HG02870 (cell line): ENCODE measurements at regions not wholly inside any gene's neighbourhood (a gene's known extent, or its start where the extent isn't known, plus 50 kb on each side); places are given as distances from the start of the nearest gene placed in this dataset.
"Not testable (repeated sequence)": the region's sequence is repeated elsewhere in the genome, so short reads cannot be mapped to it uniquely, and the experiment has no call there.

Experiments used
- ATAC-seq: cut with Tn5 transposase; IDR thresholded peaks from one replicate; pipeline ENCODE4 v1.9.1; 2021; ENCODE audit warnings: mild to moderate bottlenecking, moderate library complexity; ENCODE audit not compliant: unreplicated experiment

DNA sequence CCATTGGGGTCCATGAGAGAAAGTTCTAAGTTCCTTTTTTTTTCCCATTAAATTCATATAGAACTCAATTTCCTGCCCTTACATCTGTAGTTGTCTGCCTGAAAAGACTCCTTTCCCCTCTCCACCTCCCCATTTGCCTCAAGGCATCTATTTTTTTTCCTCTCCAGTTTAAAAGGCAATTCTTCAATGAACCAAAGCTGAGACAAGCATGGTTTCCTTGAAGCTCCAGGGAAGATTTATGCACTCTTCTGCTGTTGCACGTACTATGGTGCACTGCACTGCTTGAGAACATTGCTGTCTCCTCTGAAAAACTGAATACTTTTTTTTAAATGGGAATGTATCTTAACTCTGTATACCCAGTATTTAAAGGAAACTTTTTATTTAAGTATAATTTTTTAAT lies 465.2 kb downstream of the CD83 start:
- no peak for ATAC-seq

- no peak for ATAC-seq
These were observed 466.3 kb downstream of the CD83 start for GRCh38 chr6:14583826-14584225.

- no peak for ATAC-seq
These were observed 466.9 kb downstream of the CD83 start for GRCh38 chr6:14584450-14584849.

DNA sequence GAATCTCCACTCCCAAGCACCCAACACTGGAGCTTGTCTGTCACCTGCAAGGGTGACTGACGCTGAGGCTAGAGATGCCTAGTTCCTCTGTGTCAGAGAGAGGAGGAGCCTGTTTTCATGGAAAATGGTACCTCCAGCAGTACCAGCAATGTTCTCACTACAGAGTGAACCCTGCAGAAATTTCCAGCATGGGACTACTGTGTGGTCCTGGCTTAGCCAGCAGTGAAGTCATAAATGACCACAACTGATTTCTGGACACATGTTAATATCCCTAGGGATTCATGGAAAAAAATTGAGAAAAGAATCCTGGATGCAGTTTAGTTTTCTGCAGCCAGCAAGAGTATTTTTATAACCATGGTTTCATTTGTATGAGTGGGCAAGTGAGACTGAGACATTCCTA lies 468.1 kb downstream of the CD83 start:
- no peak for ATAC-seq

GRCh38 chr6:14589175-14589574 lies 471.6 kb downstream of the CD83 start:
- ATAC-seq: no peak

DNA sequence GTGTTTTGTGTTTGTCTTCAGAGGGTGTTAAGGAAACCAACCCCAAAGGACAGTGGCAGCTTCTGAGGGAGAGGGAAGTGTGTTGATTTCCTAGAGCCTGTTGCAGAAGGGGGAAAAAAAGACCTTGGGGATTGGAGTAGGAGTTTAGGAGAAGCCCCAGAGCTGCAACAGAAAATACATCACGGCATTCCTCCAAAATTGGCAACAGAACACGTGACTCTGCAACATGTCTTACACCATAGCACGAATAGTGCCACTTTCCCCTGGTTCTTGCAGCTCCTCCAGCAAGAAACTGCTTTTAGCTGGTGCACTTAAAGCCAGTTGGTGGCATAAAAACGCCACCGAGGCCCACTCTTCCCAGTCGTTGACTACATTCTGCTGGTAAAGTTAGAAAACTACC lies 473.0 kb downstream of the CD83 start:
- no peak for ATAC-seq

GRCh38 chr6:14591998-14592397 lies 474.4 kb downstream of the CD83 start:
- no peak for ATAC-seq

- no peak for ATAC-seq
These were observed 475.7 kb downstream of the CD83 start for GRCh38 chr6:14593286-14593685.

- no peak for ATAC-seq
These were observed 478.2 kb downstream of the CD83 start for GRCh38 chr6:14595751-14596150.

- ATAC-seq: no peak
These were observed 478.8 kb downstream of the CD83 start for GRCh38 chr6:14596410-14596809.

DNA sequence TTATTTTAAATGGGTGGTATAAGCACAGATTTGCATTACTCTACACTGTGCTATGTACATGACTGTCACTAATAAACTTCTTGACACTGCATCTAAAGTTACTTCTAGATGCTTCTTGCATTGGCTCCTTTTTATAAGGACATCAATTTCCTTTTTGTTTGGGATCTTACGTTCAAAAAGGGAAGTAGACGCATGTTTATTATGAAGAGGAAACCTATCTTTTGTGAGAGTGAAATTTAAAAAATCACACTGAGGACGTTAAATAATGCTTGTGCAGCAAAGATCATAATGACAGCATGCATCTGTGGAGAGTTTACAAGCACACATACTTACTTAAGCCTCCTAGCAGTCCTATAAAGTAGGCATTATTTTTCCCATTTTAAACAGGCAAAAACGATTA lies 479.5 kb downstream of the CD83 start:
- ATAC-seq: no peak

DNA sequence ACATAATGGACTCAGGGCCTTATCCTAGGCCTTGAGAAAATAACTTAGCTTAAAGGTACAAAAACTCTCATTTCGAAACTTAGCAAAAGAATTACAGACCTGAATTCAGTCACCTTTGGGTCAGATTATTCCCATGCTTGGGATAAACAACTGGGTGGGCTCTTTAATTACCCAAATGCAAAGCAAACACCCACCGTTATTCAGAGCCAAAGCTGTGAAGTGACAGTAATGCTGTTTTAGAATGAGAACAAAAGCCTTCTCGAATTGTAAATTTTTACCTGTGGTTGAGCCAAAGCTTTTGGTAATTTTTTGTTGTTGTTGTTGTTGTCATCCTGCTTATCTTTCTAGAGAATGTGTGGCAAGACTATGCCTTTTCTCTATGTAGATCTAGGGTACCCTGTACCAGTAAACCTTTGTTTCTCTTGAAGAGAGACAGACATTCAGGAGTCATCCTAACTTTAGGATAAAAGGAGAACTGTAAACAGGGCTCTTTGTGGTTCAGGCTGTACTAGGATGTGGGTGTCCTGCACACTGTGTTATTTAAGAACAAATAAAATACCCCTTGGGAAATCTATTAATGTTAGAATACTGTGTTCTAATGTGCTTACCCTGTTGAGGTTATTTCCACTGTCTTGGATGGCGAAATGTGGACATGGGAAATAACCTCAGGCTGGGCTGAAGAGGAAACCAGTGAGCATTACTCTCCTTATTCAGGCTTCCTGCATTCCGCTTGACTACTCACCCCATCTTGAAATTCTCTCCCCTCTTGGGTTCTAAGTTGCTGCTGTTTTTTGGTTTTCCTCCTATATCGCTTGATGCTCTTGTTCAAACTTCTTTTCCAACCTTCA lies 480.7 kb downstream of the CD83 start:
- ATAC-seq: no peak

DNA sequence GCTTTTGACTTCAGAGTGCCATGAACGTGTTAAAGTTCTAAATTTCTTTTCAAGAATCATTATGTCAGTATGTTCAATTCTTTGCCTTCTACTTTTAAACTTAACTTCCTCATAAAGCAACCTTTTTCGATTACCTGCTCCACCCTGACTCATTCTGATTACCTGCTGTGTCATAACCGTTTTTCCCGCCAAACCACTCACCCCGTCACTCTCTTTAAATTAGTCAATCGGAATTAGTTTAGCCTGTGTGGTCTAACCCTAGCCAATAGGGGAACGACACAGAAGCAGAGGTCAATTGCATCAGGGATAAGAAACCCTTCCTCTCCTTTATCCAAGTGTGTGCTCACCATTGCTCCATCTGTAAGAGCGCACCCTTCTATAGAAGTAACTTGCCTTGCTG lies 482.7 kb downstream of the CD83 start:
- not testable (repeated sequence) for ATAC-seq

DNA sequence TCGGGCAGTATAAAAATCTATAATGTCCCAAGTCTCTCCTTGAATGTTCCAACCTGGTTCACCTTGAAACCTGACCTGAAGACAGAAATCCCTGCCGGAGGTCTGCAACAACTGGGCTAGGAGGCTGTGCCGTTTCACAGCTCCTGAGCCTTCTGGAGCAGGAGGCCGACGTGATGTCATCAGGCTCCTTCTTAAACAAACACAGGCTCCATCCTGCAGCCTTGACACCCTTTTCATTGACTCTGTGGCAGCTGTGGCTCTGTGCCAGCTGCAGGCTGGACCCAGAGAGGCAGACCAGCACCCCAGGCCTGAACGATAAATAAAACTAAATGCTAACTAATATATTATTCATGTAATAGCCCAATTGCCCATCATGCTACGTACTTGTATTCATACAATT lies 483.9 kb downstream of the CD83 start:
- no peak for ATAC-seq

- ATAC-seq: no peak
These were observed 488.8 kb downstream of the CD83 start for GRCh38 chr6:14606353-14606752.

DNA sequence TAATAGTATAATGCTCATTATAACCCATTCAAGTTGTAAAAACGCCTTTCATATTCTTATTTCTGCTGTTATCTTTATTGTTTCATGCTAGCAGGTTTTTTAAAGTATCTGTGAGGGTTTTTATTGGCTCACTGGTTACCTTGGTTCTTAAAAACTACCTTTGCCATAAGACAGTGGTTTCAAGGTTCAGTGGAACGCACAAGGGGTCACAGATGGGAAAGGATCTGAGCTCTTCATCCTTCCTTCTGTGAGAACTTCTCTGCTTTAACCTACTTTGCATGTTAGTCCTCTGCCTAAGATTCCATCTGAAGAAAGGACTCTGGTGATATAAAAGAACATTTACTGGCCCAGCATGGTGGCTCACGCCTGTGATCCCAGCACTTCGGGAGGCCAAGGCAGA lies 492.6 kb downstream of the CD83 start:
- no peak for ATAC-seq

- no peak for ATAC-seq
These were observed 494.7 kb downstream of the CD83 start for GRCh38 chr6:14612016-14612980.

- ATAC-seq: no peak
These were observed 497.1 kb downstream of the CD83 start for GRCh38 chr6:14614631-14615030.

DNA sequence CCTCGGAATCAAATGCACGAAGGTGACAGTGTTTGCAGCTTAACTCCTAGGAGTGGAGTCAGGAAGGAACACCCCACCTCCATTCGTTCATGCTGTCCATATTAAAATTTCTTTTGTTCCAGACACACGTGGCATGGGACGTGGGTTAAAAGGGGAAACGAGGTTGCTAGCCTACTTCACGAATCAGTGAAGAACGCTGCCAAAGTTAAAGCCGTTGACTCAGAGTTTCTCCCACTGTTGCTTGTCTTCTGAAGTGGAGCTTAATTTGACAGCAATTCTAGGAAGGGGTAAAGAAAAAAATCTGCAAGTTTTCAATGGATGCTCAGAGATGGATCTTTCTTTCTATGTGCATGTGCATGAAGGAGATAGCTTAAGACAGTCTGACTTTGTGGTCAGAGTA lies 499.1 kb downstream of the CD83 start:
- ATAC-seq: no peak

DNA sequence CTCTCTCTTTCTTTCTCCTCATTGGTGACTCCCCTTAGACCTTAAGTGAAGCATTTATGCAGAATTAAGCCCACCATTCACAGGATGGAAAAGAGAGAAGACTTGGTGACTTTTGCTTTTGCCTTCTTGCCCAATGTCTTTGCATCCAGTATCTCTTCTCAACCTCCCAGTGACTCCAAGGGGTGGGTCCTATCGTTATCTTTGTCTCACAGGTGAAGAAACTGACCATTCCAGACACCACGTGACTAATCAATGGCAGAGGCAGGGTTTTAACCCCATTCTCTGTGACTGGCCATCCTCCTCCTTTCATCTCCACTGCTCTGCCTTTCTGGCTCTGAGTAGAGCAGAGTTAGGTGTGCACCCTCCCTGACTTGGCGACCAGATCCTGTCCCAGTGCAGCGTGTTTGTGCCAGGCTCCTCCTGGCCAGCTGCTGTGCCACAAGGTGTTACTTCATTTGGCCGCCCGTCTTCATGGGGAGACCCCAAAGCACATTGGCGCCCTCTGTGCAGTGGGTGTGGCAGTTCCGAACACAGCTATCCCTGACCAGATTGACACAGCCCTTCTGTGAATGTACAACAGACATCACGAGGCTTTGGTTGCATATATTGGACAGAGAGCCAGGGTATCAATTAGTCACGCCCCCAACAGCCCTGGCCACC lies 501.3 kb downstream of the CD83 start:
- no peak for ATAC-seq

DNA sequence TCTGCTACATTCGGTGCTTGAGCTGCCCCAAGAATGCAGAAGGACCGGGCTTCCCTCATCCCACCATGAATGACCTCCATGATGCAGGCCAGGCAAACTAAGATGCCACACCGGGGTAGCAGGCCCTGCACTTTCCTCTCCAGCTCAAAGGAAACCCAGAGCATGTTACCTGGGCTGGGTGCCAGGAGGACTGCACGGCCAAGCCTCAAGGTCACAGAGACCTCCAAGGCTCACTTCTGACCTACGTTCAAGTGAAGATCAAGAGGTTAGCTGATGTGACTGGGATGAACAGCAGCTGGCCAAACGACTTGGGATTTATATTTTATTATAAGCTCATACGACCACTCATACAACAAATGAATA lies 501.8 kb downstream of the CD83 start:
- no peak for ATAC-seq
